22Rv1 (cell line): ENCODE measurements at regions not wholly inside any gene's neighbourhood (a gene's known extent, or its start where the extent isn't known, plus 50 kb on each side); places are given as distances from the start of the nearest gene placed in this dataset.
"Not testable (repeated sequence)": the region's sequence is repeated elsewhere in the genome, so short reads cannot be mapped to it uniquely, and the experiment has no call there.

Experiments used
- H3K27ac ChIP-seq: fragments of 450-650 bp; 2 replicates; pipeline ENCODE4 v1.5.1; 2017
- ZFX ChIP-seq: fragments of 450-650 bp; IDR thresholded peaks from 2 replicates; pipeline ENCODE4 v1.6.1; 2017; ENCODE audit warnings: antibody characterized with exemption, borderline replicate concordance
- TF ChIP-seq, protein P1 (sequence below): fragments of 450-650 bp; IDR thresholded peaks from 2 replicates; pipeline ENCODE4 v1.5.1; 2017; ENCODE audit warnings: mild to moderate bottlenecking

DNA sequence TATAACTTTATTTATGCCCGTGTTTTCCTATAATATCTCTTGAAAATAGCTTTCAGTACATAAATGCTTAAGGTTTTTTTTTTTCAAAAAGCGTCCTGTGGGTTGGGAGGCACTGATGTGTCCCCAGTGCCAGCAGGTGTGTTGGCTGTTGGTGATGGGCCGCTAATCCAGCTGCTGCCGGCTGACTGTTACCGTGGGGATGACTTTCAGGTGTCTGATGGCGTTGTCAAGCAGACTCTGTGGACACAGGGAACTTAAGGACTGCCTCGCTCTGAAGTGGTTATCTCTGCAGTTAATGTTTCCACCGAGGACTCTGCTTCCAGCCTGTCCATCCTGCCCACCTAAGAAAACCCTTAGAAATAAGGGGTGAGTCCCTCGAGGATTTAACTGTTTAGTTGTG lies 94.5 kb downstream of the ANKRD10 start:
- H3K27ac ChIP-seq: no peak overlapping the region
- TF ChIP-seq, protein P1, sequence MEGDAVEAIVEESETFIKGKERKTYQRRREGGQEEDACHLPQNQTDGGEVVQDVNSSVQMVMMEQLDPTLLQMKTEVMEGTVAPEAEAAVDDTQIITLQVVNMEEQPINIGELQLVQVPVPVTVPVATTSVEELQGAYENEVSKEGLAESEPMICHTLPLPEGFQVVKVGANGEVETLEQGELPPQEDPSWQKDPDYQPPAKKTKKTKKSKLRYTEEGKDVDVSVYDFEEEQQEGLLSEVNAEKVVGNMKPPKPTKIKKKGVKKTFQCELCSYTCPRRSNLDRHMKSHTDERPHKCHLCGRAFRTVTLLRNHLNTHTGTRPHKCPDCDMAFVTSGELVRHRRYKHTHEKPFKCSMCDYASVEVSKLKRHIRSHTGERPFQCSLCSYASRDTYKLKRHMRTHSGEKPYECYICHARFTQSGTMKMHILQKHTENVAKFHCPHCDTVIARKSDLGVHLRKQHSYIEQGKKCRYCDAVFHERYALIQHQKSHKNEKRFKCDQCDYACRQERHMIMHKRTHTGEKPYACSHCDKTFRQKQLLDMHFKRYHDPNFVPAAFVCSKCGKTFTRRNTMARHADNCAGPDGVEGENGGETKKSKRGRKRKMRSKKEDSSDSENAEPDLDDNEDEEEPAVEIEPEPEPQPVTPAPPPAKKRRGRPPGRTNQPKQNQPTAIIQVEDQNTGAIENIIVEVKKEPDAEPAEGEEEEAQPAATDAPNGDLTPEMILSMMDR: no peak
- no peak for TF ChIP-seq ZFX

DNA sequence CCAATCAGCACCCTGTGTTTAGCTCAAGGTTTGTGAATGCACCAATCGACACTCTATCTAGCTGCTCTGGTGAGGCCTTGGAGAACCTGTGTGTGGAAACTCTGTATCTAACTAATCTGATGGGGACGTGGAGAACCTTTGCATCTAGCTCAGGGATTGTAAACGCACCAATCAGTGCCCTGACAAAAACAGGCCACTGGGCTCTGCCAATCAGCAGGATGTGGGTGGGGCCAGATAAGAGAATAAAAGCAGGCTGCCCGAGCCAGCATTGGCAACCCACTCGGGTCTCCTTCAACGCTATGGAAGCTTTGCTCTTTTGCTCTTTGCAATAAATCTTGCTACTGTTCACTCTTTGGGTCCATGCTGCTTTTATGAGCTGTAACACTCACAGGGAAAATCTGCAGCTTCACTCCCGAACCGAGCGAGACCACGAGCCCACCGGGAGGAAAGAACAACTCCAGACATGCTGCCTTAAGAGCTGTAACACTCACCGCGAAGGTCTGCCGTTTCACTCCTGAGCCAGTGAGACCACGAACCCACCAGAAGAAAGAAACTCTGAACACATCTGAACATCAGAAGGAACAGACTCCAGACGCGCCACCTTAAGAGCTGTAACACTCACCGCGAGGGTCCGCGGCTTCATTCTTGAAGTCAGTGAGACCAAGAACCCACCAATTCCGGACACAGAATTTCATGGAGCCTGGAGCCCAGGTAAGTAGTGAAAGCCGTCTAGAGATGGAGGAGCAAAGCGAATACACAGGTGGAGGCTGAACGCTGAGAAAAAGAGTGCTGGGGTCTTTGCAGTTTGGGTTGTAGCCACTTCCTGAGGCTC lies 92.8 kb downstream of the ANKRD10 start:
- H3K27ac ChIP-seq: not testable (repeated sequence)

DNA sequence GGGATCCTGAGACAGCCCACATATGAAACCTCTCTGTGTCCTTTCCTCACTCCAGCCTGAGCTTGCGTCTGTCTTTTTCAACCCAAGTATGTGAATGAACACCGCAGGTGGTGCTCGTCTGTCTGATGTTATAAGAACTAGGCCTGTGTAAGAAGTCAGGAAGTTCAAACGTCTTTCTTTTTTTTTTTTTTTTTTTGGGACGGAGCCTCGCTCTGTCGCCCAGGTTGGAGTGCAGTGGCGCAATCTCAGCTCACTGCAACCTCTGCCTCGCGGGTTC lies 92.3 kb downstream of the ANKRD10 start:
- TF ChIP-seq, protein P1: no peak
- no peak for TF ChIP-seq ZFX
- no peak overlapping the region for H3K27ac ChIP-seq

DNA sequence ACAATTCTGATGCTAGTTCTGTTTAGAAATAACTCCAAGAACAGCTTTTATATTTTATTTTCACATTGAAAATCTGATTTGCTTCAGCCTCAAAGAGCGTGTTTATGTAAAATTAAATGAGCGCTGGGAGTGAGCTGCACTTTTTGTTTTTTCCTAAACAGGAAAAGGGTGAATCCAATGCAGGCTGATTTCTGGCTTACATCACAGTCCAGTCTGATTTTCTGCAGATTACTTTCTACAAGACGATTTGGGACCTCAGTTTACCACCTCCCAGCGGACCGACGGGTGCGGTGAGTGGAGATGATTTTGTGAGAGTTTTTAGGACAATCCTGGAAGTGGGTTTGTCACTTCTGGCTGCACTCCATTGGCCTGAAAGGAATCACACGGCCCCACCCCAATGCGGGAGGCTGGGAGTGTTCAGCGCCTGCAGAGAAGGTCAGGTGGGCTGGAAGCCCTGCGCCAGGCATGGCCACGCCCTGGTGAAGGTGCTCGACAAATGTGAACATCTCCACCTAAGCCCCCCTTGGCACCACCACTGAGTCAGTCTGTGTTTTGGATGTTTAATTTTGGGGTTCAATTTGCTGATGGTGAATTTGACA lies 90.1 kb downstream of the ANKRD10 start:
- TF ChIP-seq ZFX: no peak
- TF ChIP-seq, protein P1: no peak
- no peak overlapping the region for H3K27ac ChIP-seq

DNA sequence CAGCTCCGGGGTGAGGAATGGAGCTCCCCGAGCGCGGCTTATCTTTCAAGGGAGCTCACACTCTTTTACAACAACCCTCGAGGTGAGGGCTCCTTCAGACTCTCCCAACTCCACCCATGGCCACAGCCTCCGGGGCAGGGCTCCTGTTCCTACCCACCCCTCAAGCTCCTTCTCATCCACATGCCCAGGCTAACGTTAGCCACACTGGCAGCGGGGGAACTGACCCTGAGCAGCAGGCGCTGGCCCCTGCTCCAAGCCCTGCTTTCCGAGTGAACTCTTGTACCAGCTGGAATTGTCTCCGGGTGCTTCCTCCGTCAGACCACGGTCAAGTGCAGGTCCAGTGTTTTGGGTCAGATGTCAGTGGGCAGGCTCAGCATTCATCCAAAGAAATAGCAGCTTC lies 89.4 kb downstream of the ANKRD10 start:
- TF ChIP-seq, protein P1: no peak
- no peak for TF ChIP-seq ZFX
- H3K27ac ChIP-seq: no peak overlapping the region

DNA sequence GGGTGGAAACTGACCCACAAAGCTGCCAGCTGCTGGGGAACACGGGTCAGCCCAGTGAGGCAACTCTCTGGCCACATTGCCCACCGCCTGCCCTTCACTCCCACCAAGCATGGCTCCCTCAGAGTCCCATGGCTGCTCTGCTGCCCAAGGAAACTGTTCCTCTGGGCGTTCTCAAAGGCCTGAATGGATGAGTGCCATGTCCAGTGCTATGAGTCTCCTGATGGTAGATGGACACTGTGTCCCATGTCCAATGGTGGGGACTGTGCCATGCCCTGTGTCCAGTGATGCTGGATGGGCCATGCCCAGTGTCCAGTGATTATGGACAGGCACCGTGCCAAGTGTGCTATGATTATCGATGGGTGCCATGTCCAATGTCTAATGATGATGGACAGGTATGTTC lies 88.8 kb downstream of the ANKRD10 start:
- TF ChIP-seq ZFX: no peak
- TF ChIP-seq, protein P1: no peak
- H3K27ac ChIP-seq: no peak overlapping the region

DNA sequence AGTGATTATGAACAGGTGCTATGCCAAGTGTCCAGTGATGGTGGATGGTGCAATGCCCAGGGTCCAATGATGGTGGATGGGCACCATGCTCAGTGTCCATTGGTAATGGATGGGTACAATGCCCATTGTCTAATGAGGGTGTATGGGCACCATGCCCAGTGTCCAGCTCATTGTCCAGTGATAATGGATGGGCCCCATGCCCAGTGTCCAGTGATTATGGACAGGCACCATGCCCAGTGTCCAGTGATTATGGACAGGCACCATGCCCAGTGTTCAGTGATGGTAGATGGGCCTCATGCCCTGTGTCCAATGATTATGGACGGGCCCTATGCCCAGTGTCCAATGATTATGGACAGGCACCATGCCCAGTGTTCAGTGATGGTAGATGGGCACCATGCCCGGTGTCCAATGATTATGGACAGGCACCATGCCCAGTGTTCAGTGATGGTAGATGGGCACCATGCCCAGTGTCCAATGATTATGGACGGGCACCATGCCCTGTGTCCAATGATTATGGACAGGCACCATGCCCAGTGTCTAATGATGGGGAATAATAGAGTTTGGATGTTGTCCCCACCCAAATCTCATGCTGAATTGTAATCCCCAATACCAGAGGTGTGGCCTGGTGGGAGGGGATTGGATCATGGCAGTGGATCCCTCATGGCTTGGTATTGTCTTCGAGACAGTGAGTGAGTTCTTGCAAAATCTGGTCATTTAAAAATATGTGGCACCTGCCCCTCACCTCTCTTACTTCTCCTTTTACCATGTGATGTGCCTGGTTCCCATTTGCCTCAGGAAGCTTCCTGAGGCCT lies 87.8 kb downstream of the ANKRD10 start:
- TF ChIP-seq ZFX: no peak
- TF ChIP-seq, protein P1: no peak

More for the DNA sequence above, 87.8 kb downstream of the ANKRD10 start:
- H3K27ac ChIP-seq: no peak overlapping the region
